HepG2 (cell line): ENCODE measurements at regions not wholly inside any gene's neighbourhood (a gene's known extent, or its start where the extent isn't known, plus 50 kb on each side); places are given as distances from the start of the nearest gene placed in this dataset.

Experiments
- AGO2 ChIP-seq: fragments of 200-400 bp; formaldehyde crosslinking; optimal IDR thresholded peaks from 2 replicates; pipeline ENCODE3; 2017; ENCODE audit warnings: mild to moderate bottlenecking, low read depth, low read length, moderate library complexity
- FIP1L1 ChIP-seq: fragments of 200-400 bp; formaldehyde crosslinking; IDR thresholded peaks from 2 replicates; pipeline ENCODE4 v1.6.1; 2018; ENCODE audit warnings: low read depth, mild to moderate bottlenecking, low read length, moderate library complexity, borderline replicate concordance; ENCODE audit not compliant: insufficient read depth
- FOSL2 ChIP-seq: sonication (generic); formaldehyde crosslinking; IDR thresholded peaks from 2 replicates; pipeline ENCODE4 v1.4.0; 2020; ENCODE audit warnings: missing genetic modification reagents
- FOXK1 ChIP-seq: sonication (generic); formaldehyde crosslinking; IDR thresholded peaks from 2 replicates; pipeline ENCODE4 v1.4.0; 2020; ENCODE audit warnings: low read depth, missing genetic modification reagents, borderline replicate concordance
- KDM5B ChIP-seq: sonication (generic); formaldehyde crosslinking; IDR thresholded peaks from 2 replicates; pipeline ENCODE4 v1.4.0; 2020; ENCODE audit warnings: missing genetic modification reagents, mild to moderate bottlenecking, borderline replicate concordance
- NFE2L2 ChIP-seq: fragments of 150-350 bp; IDR thresholded peaks from 2 replicates; pipeline ENCODE4 v1.6.1; 2014; ENCODE audit warnings: low read length
- RERE ChIP-seq: IDR thresholded peaks from 2 replicates; pipeline ENCODE4 v1.6.1; 2016; ENCODE audit warnings: low read depth, missing genetic modification reagents, missing compliant biosample characterization
- SP1 ChIP-seq, 2 experiments: fragments of 450-650 bp in 1 of 2; sonication (generic) in 1 of 2; formaldehyde crosslinking in 1 of 2; IDR thresholded peaks; 2 replicates each; pipeline versions ENCODE4 v1.4.0 to v1.6.1; 2016 to 2020; ENCODE audit warnings: missing genetic modification reagents in 1 of 2
- ZNF350 ChIP-seq: sonication (generic); formaldehyde crosslinking; IDR thresholded peaks from 2 replicates; pipeline ENCODE4 v1.4.0; 2020; ENCODE audit warnings: mild to moderate bottlenecking, low read depth, missing genetic modification reagents, borderline replicate concordance
- ZSCAN12 ChIP-seq: sonication (generic); formaldehyde crosslinking; IDR thresholded peaks from 2 replicates; pipeline ENCODE4 v1.9.0; 2021; ENCODE audit warnings: mild to moderate bottlenecking, missing genetic modification reagents

DNA sequence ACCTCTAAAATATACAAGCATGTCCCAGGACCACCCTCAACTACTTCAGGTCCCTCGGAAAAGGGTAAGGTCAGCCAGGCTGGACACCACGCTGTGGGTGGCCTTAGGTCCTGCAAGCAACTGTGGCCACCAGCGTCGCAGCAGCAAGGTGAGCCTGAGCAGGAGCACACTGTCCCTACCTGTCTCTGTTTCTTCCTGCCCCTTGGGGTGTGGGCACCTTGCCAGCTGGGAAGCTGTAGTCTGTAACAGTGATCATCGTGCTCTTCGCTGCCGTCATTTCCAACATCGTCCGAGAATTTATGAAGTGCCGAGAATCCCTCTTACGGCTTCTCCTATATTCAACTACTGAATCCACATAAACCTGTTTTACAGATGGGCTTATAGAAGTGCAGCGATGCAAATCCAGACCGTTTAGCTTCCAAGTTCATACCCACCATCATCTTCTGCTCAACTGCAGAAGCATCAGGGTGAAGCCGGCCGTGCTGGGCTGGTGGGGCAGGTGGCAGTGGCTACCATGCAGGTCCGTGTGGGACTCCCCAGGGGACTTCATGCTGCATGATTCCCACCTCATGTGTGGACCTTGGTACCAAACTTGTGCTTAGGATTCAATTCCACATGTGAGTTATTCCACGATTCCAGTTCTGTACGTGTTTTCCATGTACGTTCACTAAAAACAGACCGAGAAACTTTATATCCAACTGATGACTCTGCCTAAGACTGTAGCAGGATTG, 361.3 kb upstream of the SFSWAP start (continued):
- TF ChIP-seq NFE2L2: no peak
- no peak for TF ChIP-seq FIP1L1
- no peak for TF ChIP-seq SP1 (IDR thresholded peaks at IDR 0.05)
- TF ChIP-seq SP1 (CRISPR knock-in tag; IDR thresholded peaks at IDR 0.05): no peak
- TF ChIP-seq ZSCAN12 (CRISPR knock-in tag): no peak
- TF ChIP-seq ZNF350 (CRISPR knock-in tag): no peak
- TF ChIP-seq KDM5B (CRISPR knock-in tag): no peak
- TF ChIP-seq AGO2: no peak
- no peak for TF ChIP-seq RERE (CRISPR knock-in tag)
- TF ChIP-seq FOSL2 (CRISPR knock-in tag): no peak
- no peak for TF ChIP-seq FOXK1 (CRISPR knock-in tag)
